HepG2 (cell line): ENCODE measurements at regions not wholly inside any gene's neighbourhood (a gene's known extent, or its start where the extent isn't known, plus 50 kb on each side); places are given as distances from the start of the nearest gene placed in this dataset.

Source experiments
- ATAC-seq: fragments of 200-7000 bp; cut with Tn5 transposase; 3 replicates; pipeline ENCODE4 v1.9.1; 2020; ENCODE audit warnings: mild to moderate bottlenecking, moderate library complexity
- BruUV-seq: library from RNA; stranded (reverse); fragments of 400-500 nt; replicated peaks from 2 replicates; lab custom pipeline; 2021; lab: Mats Ljungman, UMichigan
- CTCF ChIA-PET: fragments of 300-600 bp; formaldehyde crosslinking; extraction: SDS; loops from one replicate; lab custom pipeline; 2021; ENCODE audit warnings: low total read pairs, inconsistent platforms, low intra/inter-chr PET ratio; lab: Yijun Ruan, JAX
- POLR2A ChIA-PET: fragments of 350-600 bp; sonication (Branson Sonifier 250); formaldehyde crosslinking; loops from one replicate; lab custom pipeline; 2020; ENCODE audit warnings: antibody characterized with exemption, inconsistent platforms; lab: Yijun Ruan, JAX
- DNase-seq: peaks from one replicate; pipeline ENCODE4 v3.0.0-alpha.2; 2015; ENCODE audit warnings: low spot score
- FAIRE-seq: peaks from 3 replicates; lab custom pipeline; 2011; peaks lifted over from hg19 to GRCh38; lab: Jason Lieb, UNC
- H2AFZ ChIP-seq: one replicate; pipeline ENCODE4 v1.6.1; 2011; ENCODE audit warnings: low read length, inconsistent platforms
- H3K27ac ChIP-seq: fragments of 300-600 bp; 3 replicates; pipeline ENCODE4 v1.8.0; 2011; ENCODE audit warnings: mixed run types, mild to moderate bottlenecking, mixed read lengths, low read length, inconsistent platforms; ENCODE audit not compliant: insufficient read depth; ENCODE audit errors: extremely low read length
- H3K27me3 ChIP-seq, 2 experiments: fragments of 200-600 bp in 1 of 2; 2 replicates in 1 of 2; 3 replicates in 1 of 2; pipeline versions ENCODE4 v1.6.0 to v1.8.0; 2011; ENCODE audit warnings: low read length in 2 of 2, mild to moderate bottlenecking in 2 of 2, moderate library complexity in 2 of 2, inconsistent platforms in 1 of 2; ENCODE audit not compliant: insufficient read depth in 2 of 2, control insufficient read depth in 1 of 2
- H3K36me3 ChIP-seq, 2 experiments: fragments of 200-600 bp in 1 of 2; replicated peaks in 1 of 2; 2 replicates in 1 of 2; 3 replicates in 1 of 2; pipeline versions ENCODE4 v1.5.1 to v1.8.0; 2011; ENCODE audit warnings: low read length in 2 of 2, inconsistent platforms in 1 of 2; ENCODE audit not compliant: insufficient read depth in 2 of 2, control insufficient read depth in 1 of 2
- H3K4me1 ChIP-seq: 2 replicates; pipeline ENCODE4 v1.5.1; 2012; ENCODE audit warnings: low read length, inconsistent platforms; ENCODE audit not compliant: insufficient read depth
- H3K4me2 ChIP-seq: 2 replicates; pipeline ENCODE4 v1.6.0; 2011; ENCODE audit warnings: low read depth, low read length, inconsistent platforms
- H3K4me3 ChIP-seq, 3 experiments: fragments of 200-600 bp in 1 of 3; sonication (generic), shearing (Covaris generic) in 1 of 3; replicated peaks in 1 of 3; 2 replicates each; pipeline ENCODE4 v1.5.1; 2011 to 2016; ENCODE audit warnings: low read length in 3 of 3, inconsistent platforms in 2 of 3, low read depth in 2 of 3, mild to moderate bottlenecking in 2 of 3, control low read depth in 1 of 3, mixed read lengths in 1 of 3; ENCODE audit not compliant: insufficient read depth in 1 of 3
- H3K79me2 ChIP-seq: one replicate; pipeline ENCODE4 v1.6.1; 2011; ENCODE audit warnings: low read length, inconsistent platforms; ENCODE audit not compliant: insufficient read depth
- H3K9ac ChIP-seq: 2 replicates; pipeline ENCODE4 v1.6.0; 2011; ENCODE audit warnings: mild to moderate bottlenecking, low read depth, low read length, inconsistent platforms; ENCODE audit not compliant: insufficient read depth
- H3K9me3 ChIP-seq: 2 replicates; pipeline ENCODE4 v1.5.1; 2012; ENCODE audit warnings: mild to moderate bottlenecking, low read length
- H4K20me1 ChIP-seq: 2 replicates; pipeline ENCODE4 v1.6.0; 2011; ENCODE audit warnings: inconsistent platforms, mild to moderate bottlenecking, low read length, moderate library complexity; ENCODE audit not compliant: insufficient read depth
- CTCF ChIP-seq: sonication (generic); formaldehyde crosslinking; IDR thresholded peaks from 2 replicates; pipeline ENCODE4 v1.5.0; 2020; ENCODE audit warnings: mild to moderate bottlenecking, missing genetic modification reagents, moderate library complexity
- ERF ChIP-seq: IDR thresholded peaks from 2 replicates; pipeline ENCODE4 v1.6.1; 2018; ENCODE audit warnings: missing biosample characterization, missing genetic modification reagents
- GATAD2A ChIP-seq: IDR thresholded peaks from 2 replicates; pipeline ENCODE4 v1.6.1; 2016
- GFI1 ChIP-seq: sonication (generic); formaldehyde crosslinking; IDR thresholded peaks from 2 replicates; pipeline ENCODE4 v1.5.0; 2020; ENCODE audit warnings: missing genetic modification reagents, mild to moderate bottlenecking, borderline replicate concordance
- HNRNPK ChIP-seq: fragments of 200-400 bp; formaldehyde crosslinking; IDR thresholded peaks from 2 replicates; pipeline ENCODE4 v1.6.1; 2018; ENCODE audit warnings: low read length, low read depth, moderate library complexity, mild to moderate bottlenecking; ENCODE audit not compliant: poor library complexity, severe bottlenecking
- MTA3 ChIP-seq: sonication (generic); formaldehyde crosslinking; IDR thresholded peaks from 2 replicates; pipeline ENCODE4 v1.4.0; 2020; ENCODE audit warnings: missing genetic modification reagents
- PAWR ChIP-seq: sonication (generic); formaldehyde crosslinking; IDR thresholded peaks from 2 replicates; pipeline ENCODE4 v1.4.0; 2020; ENCODE audit warnings: missing genetic modification reagents, mild to moderate bottlenecking, borderline replicate concordance
- RFX5 ChIP-seq: IDR thresholded peaks from 2 replicates; pipeline ENCODE4 v1.6.1; 2011; ENCODE audit warnings: low read depth, low read length, improper control_type of control experiment
- SRF ChIP-seq: IDR thresholded peaks from 2 replicates; pipeline ENCODE4 v1.6.1; 2011; ENCODE audit warnings: mild to moderate bottlenecking, low read depth, low read length, moderate library complexity
- STAG1 ChIP-seq: sonication (generic); formaldehyde crosslinking; IDR thresholded peaks from 2 replicates; pipeline ENCODE4 v1.4.0; 2020; ENCODE audit warnings: missing genetic modification reagents
- TRIM24 ChIP-seq: sonication (generic); formaldehyde crosslinking; IDR thresholded peaks from 2 replicates; pipeline ENCODE4 v1.8.0; 2022; ENCODE audit warnings: mild to moderate bottlenecking, missing genetic modification reagents
- ZNF326 ChIP-seq: sonication (generic); formaldehyde crosslinking; IDR thresholded peaks from 2 replicates; pipeline ENCODE4 v1.4.0; 2020; ENCODE audit warnings: missing genetic modification reagents, borderline replicate concordance
- ZNF34 ChIP-seq: sonication (generic); formaldehyde crosslinking; IDR thresholded peaks from 2 replicates; pipeline ENCODE4 v1.4.0; 2020; ENCODE audit warnings: mild to moderate bottlenecking, missing genetic modification reagents, borderline replicate concordance
- ZNF552 ChIP-seq: sonication (generic); formaldehyde crosslinking; IDR thresholded peaks from 2 replicates; pipeline ENCODE4 v1.9.0; 2022; ENCODE audit warnings: missing genetic modification reagents, mild to moderate bottlenecking, borderline replicate concordance
- ZNF878 ChIP-seq: sonication (generic); formaldehyde crosslinking; IDR thresholded peaks from 2 replicates; pipeline ENCODE4 v1.8.1; 2023; ENCODE audit warnings: mild to moderate bottlenecking, missing genetic modification reagents, moderate library complexity
- WGBS: methylation state at CpG from one replicate; pipeline ENCODE4 v1.1.6; 2017; ENCODE audit warnings: low lambda C conversion rate; 5-methylcytosine and 5-hydroxymethylcytosine counted together
- in situ Hi-C: cut with HindIII; loops from 2 replicates; pipeline ENCODE4 v1.10.0; 2017; ENCODE audit warnings: low pct_unique_long_range_greater_than_20kb; ENCODE audit not compliant: extremely low pct_ligation_motif_present
- intact Hi-C: fragments of 100-400 bp; cut with micrococcal nuclease; formaldehyde crosslinking; loops from one replicate; pipeline ENCODE4 v1.10.0; 2022; ENCODE audit not compliant: unreplicated experiment

- TF ChIP-seq ZNF552 (CRISPR knock-in tag) (no peak), ERF (CRISPR knock-in tag) (no peak), GATAD2A (CRISPR knock-in tag) (no peak), ZNF34 (CRISPR knock-in tag) (no peak), ZNF878 (CRISPR knock-in tag) (no peak), MTA3 (no peak), TRIM24 (CRISPR knock-in tag) (no peak), GFI1 (CRISPR knock-in tag) (no peak), ZNF326 (CRISPR knock-in tag) (no peak), HNRNPK (no peak)
Observed at GRCh38 chr3:174352227-174352626, 506.9 kb upstream of the NAALADL2 start (continued).

- Histone ChIP-seq H3K4me2 (no peak overlapping the region), H3K27ac (no peak overlapping the region), H3K4me1 (no peaks in the 10 kb centered on the region), H3K9ac (no peak overlapping the region), H3K4me3 (no peak overlapping the region), H3K36me3 (no peaks in the 10 kb centered on the region), H2AFZ (no peak overlapping the region), H3K9me3 (no peaks in the 10 kb centered on the region), H4K20me1 (no peaks in the 10 kb centered on the region), H3K79me2 (no peaks in the 10 kb centered on the region), H3K27me3 (no peaks in the 10 kb centered on the region)
- no peak for TF ChIP-seq PAWR (CRISPR knock-in tag)
- TF ChIP-seq SRF, result 0 out of 2 replicates have a peak, but pooled peaks have one; percentile 47
- TF ChIP-seq RFX5, result no peak
- 0 out of 2 replicates have a peak, but pooled peaks have one; percentile 9 for TF ChIP-seq CTCF
- TF ChIP-seq STAG1 (CRISPR knock-in tag), result peak; percentile 17; the same call in 1 of the 2 replicates
- in situ Hi-C loops (no loop called here), intact Hi-C loops (no loop called here)
- POLR2A ChIA-PET, result no interaction called here
- whole genome bisulfite sequencing, result 0% methylated on average over 1 of the region's 1 CpG
- FAIRE-seq (no peak), ATAC-seq (peak; percentile 41; the same call in 1 of the 3 replicates), DNase-seq (no peak)
- BruUV-seq, result no TSS peak
- CTCF ChIA-PET, result no interaction called here
Observed at GRCh38 chr3:174355505-174355904, 503.6 kb upstream of the NAALADL2 start.
